ENCODE measurements at regions not wholly inside any gene's neighbourhood (a gene's known extent, or its start where the extent isn't known, plus 50 kb on each side); places are given as distances from the start of the nearest gene placed in this dataset.

GRCh38 chr5:159668556-159668955, 247.7 kb upstream of the ADRA1B start:
- no peak overlapping the region for H3K4me3 ChIP-seq (ENCODE audit: low read depth, low read length)
- DNase-seq (ENCODE audit: low read depth) = no peak
- no peak for TF ChIP-seq CTCF (conservative IDR thresholded peaks at IDR 0.05; ENCODE audit: low read depth, low read length)

- no peak for TF ChIP-seq CTCF (conservative IDR thresholded peaks at IDR 0.05; ENCODE audit: low read depth, low read length)
- DNase-seq (ENCODE audit: low read depth) = no peak
- no peak overlapping the region for H3K4me3 ChIP-seq (ENCODE audit: low read depth, low read length)
These were observed 246.7 kb upstream of the ADRA1B start for GRCh38 chr5:159669559-159669958.

GRCh38 chr5:159671886-159672285, 244.4 kb upstream of the ADRA1B start:
- no peak for DNase-seq (ENCODE audit: low read depth)
- no peak for TF ChIP-seq CTCF (conservative IDR thresholded peaks at IDR 0.05; ENCODE audit: low read depth, low read length)
- H3K4me3 ChIP-seq (ENCODE audit: low read depth, low read length) = no peak overlapping the region

GRCh38 chr5:159673538-159673937, 242.7 kb upstream of the ADRA1B start:
- no peak for TF ChIP-seq CTCF (conservative IDR thresholded peaks at IDR 0.05; ENCODE audit: low read depth, low read length)
- no peak for DNase-seq (ENCODE audit: low read depth)

GRCh38 chr5:159678657-159679392, 237.5 kb upstream of the ADRA1B start:
- TF ChIP-seq CTCF (conservative IDR thresholded peaks at IDR 0.05; ENCODE audit: low read depth, low read length) = peak; percentile 21
- peak; percentile 45 for DNase-seq (ENCODE audit: low read depth)
- H3K4me3 ChIP-seq (ENCODE audit: low read depth, low read length) = no peak overlapping the region

More at GRCh38 chr5:159673538-159673937, 242.7 kb upstream of the ADRA1B start:
- no peak overlapping the region for H3K4me3 ChIP-seq (ENCODE audit: low read depth, low read length)

GRCh38 chr5:159680095-159680494, 236.2 kb upstream of the ADRA1B start:
- H3K4me3 ChIP-seq (ENCODE audit: low read depth, low read length) = no peak overlapping the region
- no peak for DNase-seq (ENCODE audit: low read depth)
- TF ChIP-seq CTCF (conservative IDR thresholded peaks at IDR 0.05; ENCODE audit: low read depth, low read length) = no peak

- H3K4me3 ChIP-seq (ENCODE audit: low read depth, low read length) = no peak overlapping the region
- no peak for DNase-seq (ENCODE audit: low read depth)
- no peak for TF ChIP-seq CTCF (conservative IDR thresholded peaks at IDR 0.05; ENCODE audit: low read depth, low read length)
These were observed 234.6 kb upstream of the ADRA1B start for GRCh38 chr5:159681661-159682060.
